GM18520 (cell line): ENCODE measurements at regions not wholly inside any gene's neighbourhood (a gene's known extent, or its start where the extent isn't known, plus 50 kb on each side); places are given as distances from the start of the nearest gene placed in this dataset.

Experiments
- ATAC-seq: cut with Tn5 transposase; IDR thresholded peaks from one replicate; pipeline ENCODE4 v1.9.1; 2021; ENCODE audit not compliant: unreplicated experiment

DNA sequence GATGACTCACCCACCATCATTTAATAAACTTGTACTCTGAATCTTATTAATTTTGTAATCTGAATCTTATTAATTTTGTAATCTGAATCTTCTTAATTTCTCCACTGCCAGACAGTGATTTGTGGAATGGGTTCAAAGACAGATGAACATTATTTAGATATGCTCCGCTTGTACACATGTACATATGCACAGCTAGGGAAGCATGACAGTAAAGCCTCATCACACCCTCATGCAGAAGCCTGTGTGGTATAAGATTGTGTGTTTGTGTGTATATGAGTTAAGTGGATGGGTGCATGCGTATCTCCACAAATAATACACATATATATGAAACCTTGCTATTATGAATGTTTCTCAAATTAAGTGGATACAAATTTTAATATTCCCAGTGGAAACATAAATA, 318.5 kb upstream of the SFRP2 start:
- no peak for ATAC-seq

GRCh38 chr4:154088741-154089140, 299.9 kb upstream of the SFRP2 start:
- ATAC-seq: no peak

GRCh38 chr4:154086247-154086646, 297.4 kb upstream of the SFRP2 start:
- no peak for ATAC-seq

- no peak for ATAC-seq
Measured at GRCh38 chr4:154084864-154085263, 296.0 kb upstream of the SFRP2 start.

GRCh38 chr4:154082760-154083535, 294.1 kb upstream of the SFRP2 start:
- no peak for ATAC-seq

DNA sequence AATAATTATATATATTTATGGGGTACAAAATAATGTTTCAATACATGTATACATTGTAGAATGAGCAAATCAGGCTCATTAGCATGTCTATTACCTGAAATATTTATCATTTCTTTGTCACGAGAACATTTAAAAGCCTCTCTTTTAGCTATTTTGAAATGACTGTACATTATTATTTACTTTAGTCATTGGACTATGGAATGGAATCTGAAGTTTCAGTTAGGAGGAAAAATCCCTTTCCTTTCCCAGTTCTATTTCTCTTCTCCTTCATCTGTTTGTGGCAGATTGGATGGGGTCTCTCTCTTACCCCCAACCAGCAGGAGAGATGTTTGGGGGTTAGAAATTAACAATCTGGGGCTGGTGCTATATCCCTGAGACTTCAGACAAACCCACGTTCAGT, 292.5 kb upstream of the SFRP2 start:
- ATAC-seq: no peak

- no peak for ATAC-seq
Measured at GRCh38 chr4:154078504-154079350, 289.8 kb upstream of the SFRP2 start.

- ATAC-seq: no peak
Measured at GRCh38 chr4:154076921-154077320, 288.0 kb upstream of the SFRP2 start.

- peak; percentile 65 for ATAC-seq
Measured at GRCh38 chr4:154073107-154073822, 284.4 kb upstream of the SFRP2 start.

- ATAC-seq: no peak
Measured at GRCh38 chr4:154067786-154068185, 278.9 kb upstream of the SFRP2 start.

DNA sequence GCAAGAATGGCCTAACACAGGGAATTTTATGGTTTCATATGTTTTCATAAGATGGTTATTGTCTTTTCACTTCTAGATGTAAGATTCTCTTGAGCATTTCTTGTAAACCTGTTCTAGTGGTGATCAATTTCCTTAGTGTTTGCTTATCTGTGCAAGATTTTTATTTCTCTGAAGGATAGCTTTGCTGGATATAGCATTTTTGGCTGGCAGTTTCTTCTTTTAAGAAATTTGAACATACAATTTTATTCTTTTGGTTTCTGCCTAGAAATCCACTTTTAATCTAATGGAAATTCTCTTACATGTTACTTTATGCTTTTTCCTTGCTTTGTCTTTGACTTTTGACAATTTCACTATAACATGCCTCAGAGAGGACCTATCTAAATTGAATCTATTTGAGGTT, 276.5 kb upstream of the SFRP2 start:
- no peak for ATAC-seq

GRCh38 chr4:154064244-154064643, 275.4 kb upstream of the SFRP2 start:
- no peak for ATAC-seq

- no peak for ATAC-seq
Measured at GRCh38 chr4:154049457-154050181, 260.7 kb upstream of the SFRP2 start.

- ATAC-seq: no peak
Measured at GRCh38 chr4:154047733-154048132, 258.9 kb upstream of the SFRP2 start.

DNA sequence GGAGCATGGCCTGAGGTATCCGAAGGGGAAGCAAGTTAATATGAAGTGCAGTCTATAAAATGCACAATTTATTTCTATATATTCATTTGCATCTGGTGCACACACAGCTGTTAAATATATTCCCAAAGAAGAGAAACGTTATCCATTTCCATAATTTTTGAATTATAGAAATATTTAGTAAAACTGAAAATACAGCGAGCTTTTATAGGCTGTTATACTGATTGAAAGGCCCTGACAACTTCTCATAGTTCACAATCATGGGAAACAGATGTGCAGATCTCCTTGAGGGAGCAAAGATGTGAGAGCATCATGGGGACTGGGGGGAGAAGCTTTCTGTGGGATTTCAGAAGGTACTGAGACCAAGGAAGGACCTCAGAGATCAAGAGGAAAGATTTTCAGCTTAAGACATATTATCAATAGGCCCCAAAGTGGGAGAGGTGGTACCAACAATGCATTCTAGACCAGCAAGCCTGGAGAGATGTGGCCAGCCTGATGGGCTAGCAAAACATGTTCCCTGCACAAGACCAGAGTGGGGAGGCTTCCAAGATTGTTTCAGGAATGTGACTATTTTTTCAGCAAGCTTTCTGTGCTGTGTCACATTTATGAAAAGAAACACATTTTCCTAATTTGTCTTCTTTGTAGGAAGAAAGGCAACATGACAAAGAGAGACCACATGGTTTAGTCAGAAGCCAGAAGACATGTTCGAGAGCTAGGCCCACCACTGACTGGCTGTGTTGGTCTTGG, 256.0 kb upstream of the SFRP2 start:
- ATAC-seq: no peak

- ATAC-seq: no peak
Measured at GRCh38 chr4:154044108-154044531, 255.2 kb upstream of the SFRP2 start.

DNA sequence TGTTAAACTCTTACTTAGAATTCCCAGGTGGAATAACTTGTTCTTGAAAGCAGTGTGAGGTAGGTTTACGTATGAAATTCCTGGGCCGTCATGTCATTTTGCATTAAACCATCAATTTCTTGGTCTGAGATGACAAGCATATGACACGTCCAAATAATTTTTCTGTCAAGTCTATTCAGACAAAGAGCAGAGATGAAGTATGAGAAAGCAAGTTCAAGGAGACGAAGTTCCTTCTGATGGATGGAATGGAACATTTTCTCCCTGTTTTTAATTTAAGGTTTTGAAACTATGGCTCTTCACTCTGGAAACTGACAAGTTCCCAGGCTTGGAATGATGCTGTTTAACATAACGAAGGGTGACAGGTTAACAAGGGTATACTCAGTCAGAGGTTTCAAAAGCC, 252.8 kb upstream of the SFRP2 start:
- no peak for ATAC-seq

GRCh38 chr4:154039435-154040343, 250.8 kb upstream of the SFRP2 start:
- ATAC-seq: no peak

DNA sequence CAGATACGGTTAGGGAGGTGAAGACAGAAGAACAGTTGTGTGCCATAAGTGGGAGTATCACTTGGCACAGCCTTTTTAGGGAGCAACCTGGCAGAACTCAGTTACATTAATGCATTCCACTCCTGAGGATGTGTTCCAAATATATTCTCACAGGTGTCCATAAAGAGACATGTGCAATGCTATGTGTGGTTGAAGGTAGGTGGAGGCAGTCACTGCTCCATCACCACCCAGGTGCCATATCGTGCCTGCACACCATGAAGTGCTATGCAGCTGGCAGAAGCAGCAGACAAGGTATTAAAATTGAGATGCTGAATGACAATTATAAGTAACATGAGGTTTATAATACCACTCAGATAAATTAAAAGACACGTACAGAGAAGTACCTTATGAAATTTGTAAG, 248.0 kb upstream of the SFRP2 start:
- ATAC-seq: no peak
